NCI-H226 (cell line): ENCODE measurements at regions not wholly inside any gene's neighbourhood (a gene's known extent, or its start where the extent isn't known, plus 50 kb on each side); places are given as distances from the start of the nearest gene placed in this dataset.
"Not testable (repeated sequence)": the region's sequence is repeated elsewhere in the genome, so short reads cannot be mapped to it uniquely, and the experiment has no call there.

Experiments used
- DNase-seq: peaks from one replicate; pipeline ENCODE4 v3.0.0-alpha.2; 2015

GRCh38 chr1:173301507-173301906 is 94.4 kb upstream of the TNFSF4 start:
- peak; percentile 23 for DNase-seq

GRCh38 chr1:173302366-173302765 is 95.2 kb upstream of the TNFSF4 start:
- DNase-seq = no peak

GRCh38 chr1:173302890-173303829 is 96.0 kb upstream of the TNFSF4 start:
- DNase-seq = no peak

DNA sequence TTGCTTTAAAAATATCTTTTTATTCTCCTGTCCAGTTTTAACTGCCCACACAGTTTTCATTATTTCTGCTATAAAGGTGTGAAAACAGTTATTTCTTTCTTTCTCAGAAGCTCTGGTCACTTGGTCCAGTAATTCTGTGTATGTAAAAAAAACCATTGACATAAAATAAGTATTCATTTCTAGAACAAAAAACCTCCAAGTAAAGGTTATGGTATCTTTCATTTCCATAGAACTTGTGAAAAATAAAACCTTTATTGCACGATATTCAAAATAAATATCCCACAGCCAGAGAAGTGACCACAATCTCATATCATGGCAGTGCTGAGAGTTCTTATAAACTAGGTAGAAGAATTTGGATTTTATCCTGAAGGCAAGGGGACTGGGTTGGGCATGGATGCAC is 96.9 kb upstream of the TNFSF4 start:
- DNase-seq = no peak

DNA sequence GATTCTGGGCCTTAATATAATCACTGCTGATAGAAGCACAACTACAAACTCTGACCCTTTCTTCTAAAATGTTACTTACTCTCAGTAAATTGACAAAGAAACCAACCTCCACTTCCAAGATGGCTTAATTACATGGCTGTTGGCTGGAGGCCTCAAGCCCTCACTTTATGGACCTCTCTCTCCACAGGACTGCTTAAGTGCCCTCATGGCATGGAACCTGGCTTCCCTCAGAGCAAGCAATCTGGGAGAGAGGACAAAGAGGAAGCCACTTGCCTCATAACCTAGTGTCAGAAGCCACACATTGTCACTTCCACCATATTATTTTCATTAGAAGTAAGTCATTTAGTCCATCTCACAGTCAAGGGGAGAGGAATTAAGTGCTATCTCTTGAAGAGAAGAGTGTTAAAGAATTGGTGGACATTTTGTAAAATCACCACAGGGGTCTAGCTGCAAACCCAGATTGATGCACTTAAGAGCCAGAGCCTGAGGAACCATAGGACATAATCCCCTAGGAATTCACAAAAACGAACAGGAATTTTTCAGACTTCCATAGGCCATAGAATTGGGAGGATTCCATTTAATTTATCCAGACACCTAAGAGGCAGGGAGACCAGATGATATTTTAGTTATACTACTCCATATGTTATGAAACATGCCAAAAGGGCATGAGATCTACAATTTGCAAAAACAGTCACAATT is 97.5 kb upstream of the TNFSF4 start:
- DNase-seq = no peak

GRCh38 chr1:173307845-173308244 is 100.7 kb upstream of the TNFSF4 start:
- no peak for DNase-seq

DNA sequence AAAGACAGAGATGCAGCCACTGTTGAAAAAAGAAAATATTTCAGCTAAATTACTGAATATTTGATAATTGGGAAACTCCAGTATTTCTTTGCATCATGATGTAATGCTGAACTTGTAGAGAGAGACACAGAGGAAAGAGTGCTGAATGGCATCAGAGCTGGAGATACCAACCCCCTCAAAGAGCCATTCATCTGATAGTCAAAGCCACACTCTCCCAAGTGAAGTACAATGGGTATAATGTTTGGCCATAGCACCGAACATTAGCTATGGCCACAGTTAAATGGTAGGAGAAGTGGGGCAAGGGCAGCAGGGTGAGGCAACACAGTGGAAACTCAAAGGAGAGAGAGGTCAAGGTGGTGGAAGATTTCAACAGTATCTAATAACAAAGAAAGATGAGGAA is 107.5 kb upstream of the TNFSF4 start:
- DNase-seq = no peak

DNA sequence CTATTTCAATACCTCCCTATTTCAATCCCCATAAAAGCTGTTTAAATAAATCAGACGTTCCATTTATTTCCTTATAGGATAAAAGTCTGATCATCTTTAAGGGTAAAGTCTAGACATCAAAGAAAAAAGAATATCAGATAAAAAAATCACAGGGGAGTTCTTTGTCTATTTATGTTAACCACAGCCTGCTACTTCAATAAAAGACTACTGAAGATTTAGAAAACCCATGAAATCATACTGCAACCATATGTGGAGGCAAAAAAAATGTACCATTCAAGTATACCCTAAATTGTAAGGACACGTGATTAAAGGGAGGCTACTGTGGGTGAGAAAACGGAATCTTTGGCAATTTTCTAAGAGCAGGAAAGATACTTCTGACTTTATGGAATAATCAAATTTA is 108.2 kb upstream of the TNFSF4 start:
- DNase-seq = no peak

DNA sequence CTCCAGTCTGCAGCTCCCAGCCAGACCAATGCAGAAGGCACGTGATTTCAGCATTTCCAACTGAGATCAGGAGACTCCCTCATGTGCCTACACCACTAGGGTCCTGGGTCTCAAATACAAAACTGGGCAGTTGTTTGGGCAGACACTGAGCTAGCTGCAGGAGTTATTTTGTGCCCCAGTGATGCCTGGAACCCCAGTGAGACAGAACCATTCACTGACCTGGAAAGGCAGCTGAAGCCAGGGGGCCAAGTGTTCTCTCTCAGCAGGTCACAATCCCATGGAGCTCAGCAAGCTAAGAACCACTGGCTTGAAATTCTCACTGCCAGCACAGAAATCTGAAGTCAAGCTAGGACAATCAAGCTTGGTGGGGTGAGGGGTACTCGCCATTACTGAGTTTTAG is 111.7 kb upstream of the TNFSF4 start:
- DNase-seq = no peak

GRCh38 chr1:173324352-173324751 is 117.2 kb upstream of the TNFSF4 start:
- DNase-seq = not testable (repeated sequence)

DNA sequence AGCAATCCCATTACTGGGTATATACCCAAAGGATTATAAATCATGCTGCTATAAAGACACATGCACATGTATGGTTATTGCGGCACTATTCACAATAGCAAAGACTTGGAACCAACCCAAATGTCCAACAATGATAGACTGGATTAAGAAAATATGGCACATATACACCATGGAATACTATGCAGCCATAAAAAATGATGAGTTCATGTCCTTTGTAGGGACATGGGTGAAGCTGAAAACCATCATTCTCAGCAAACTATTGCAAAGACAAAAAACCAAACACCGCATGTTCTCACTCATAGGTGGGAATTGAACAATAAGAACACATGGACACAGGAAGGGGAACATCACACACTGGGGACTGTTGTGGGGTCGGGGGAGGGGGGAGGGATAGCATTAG is 120.9 kb upstream of the TNFSF4 start:
- DNase-seq = not testable (repeated sequence)

DNA sequence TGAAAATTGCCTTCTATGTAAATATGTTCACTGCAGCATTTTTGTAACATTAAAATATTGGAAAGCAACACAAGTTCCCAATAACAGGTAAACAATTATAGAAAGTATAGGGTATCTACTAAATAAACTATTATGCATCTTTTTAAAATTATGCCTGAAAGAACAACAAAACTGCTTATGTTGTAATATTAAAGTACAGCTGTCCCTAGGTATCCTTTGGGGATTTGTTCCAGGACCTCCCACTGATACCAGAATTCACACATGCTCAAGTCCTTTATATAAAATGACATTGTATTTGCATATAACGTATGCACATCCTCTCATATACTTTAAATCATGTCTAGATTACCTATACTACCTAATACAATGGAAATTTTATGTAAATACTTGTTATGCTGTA is 121.8 kb upstream of the TNFSF4 start:
- no peak for DNase-seq

DNA sequence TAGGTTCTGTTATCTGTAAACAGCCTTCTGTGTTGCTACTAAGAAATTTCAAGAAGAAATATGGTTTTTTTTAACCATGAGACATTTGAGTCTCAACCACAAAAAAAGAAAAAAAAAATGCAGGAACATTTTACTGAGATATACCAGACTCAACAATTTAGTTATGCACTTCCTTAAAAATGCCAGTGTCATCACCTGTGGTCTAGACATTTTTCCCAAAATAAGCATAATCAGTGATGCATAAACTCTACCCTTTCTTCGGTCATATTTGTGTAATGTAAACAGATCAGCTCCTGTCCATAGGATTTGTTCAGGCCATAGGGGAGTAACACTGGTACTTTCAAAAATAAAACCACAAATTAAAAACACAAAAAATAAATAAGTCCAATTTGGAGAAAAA is 122.6 kb upstream of the TNFSF4 start:
- DNase-seq = no peak

GRCh38 chr1:173330149-173330951 is 123.2 kb upstream of the TNFSF4 start:
- DNase-seq = peak; percentile 53

GRCh38 chr1:173330952-173331548 is 123.9 kb upstream of the TNFSF4 start:
- DNase-seq = not testable (repeated sequence)

GRCh38 chr1:173332026-173332425 is 124.9 kb upstream of the TNFSF4 start:
- no peak for DNase-seq

DNA sequence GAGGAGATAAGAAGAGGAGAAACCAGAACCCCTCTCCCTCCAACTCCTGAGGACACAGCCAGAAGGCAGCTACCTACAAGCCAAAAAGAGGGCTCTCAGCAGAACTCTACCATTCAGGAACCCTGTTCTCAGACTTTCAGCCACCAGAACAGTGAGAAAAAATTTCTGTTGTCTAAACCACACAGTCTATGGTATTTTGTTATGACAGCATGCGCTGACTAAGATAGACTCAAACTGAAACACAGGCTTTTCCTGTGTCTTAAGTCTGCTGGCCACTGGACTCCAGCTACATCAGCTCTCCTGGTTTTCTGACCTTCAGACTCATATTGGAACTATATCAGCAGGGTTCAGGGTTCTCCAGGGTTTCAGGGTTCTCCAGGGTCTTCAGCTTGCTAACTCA is 126.5 kb upstream of the TNFSF4 start:
- no peak for DNase-seq

DNA sequence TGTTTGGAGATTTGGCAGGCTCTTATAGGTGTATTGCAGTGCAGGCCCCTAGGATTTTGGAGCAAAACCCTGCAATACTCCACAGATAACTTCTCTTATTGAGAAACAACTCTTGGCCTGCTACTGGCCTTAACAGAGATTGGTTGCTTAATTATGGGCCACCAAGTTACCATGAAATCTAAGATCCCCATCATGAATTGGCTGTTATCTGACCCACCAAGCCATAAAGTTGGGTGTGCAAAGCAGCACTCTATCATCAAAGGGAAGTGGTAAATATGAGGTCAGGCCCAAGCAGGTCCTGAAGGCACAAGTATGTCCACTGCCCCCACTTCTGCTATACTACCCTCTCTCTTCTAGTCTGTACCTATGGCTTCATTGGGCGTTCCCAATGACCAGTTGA is 130.0 kb upstream of the TNFSF4 start:
- DNase-seq = no peak

- DNase-seq = peak; percentile 45
These were observed 134.2 kb upstream of the TNFSF4 start for GRCh38 chr1:173341307-173341706.

DNA sequence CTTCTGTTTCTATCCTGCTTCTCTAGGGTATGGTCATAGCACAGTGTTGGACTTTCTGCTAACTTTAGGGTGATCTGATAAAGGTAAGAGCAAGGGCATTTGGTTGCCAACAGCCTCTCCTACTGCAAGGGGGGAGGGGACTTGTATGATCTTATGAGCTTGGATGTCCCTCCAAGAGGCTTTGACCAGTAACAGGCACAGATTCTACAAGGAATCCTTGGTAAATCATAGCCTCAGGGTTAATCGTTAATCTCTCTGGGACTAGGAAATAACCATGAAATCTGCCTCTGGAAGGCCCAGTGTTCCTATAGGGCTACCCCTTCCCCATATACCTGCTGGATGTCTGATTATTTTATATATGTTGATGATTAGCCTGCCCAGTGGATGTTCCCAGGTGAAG is 134.8 kb upstream of the TNFSF4 start:
- DNase-seq = no peak

DNA sequence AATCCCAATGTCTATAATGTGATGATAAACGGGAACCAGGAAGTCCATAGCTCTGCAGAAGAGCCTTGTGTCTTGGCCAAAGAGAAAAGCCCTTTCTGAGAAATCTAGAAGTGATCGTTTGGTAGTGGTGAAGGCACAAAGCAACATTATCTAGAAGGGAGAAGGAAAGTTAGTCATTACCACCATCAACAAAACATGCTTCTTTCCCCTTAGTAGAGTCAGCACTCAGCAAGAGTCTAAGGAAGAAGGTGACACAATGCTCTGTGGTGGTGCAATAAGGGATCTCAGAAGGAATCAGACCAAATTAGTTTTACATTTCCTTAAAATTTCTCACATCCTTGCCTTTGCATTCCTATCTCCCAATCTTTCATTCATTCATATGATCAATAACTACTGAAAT is 134.4 kb upstream of the PRDX6 start:
- no peak for DNase-seq

GRCh38 chr1:173344034-173344743 is 132.9 kb upstream of the PRDX6 start:
- DNase-seq = no peak
